A549 (cell line): ENCODE measurements at regions not wholly inside any gene's neighbourhood (a gene's known extent, or its start where the extent isn't known, plus 50 kb on each side); places are given as distances from the start of the nearest gene placed in this dataset.
A peak's percentile ranks its signal among the peaks of the same experiment; 100 is the strongest.

Source experiments
- ATAC-seq, 2 experiments: fragments of 200-7000 bp in 1 of 2; fragments of >200 bp in 1 of 2; cut with Nextera tagmentation in 1 of 2; cut with Tn5 transposase in 1 of 2; 3 replicates each; pipeline versions ENCODE4 v1.8.0 to v1.9.1; 2018 to 2020; ENCODE audit warnings: mild to moderate bottlenecking in 1 of 2, moderate library complexity in 1 of 2
- CTCF ChIA-PET: fragments of 300-600 bp; sonication (Branson Sonifier 250); formaldehyde crosslinking; extraction: SDS; loops from one replicate; lab custom pipeline; 2021; ENCODE audit warnings: antibody characterized with exemption, inconsistent platforms; lab: Yijun Ruan, JAX
- POLR2A ChIA-PET: fragments of 350-600 bp; formaldehyde crosslinking; extraction: SDS; loops from one replicate; lab custom pipeline; 2021; ENCODE audit warnings: antibody characterized with exemption, inconsistent platforms; lab: Yijun Ruan, JAX
- DNase-seq, 2 experiments: peaks; one replicate each; pipeline versions ENCODE4 v3.0.0 to v3.0.0-alpha.2; 2011 to 2016; ENCODE audit warnings: low read depth in 1 of 2, low spot score in 1 of 2
- FAIRE-seq: peaks from 2 replicates; lab custom pipeline; 2011; peaks lifted over from hg19 to GRCh38; lab: Jason Lieb, UNC
- H3K27ac ChIP-seq, 2 experiments: fragments of >200 bp; sonication (Bioruptor Twin); formaldehyde crosslinking; 3 replicates each; pipeline ENCODE4 v1.5.1; 2016 to 2017
- H3K4me1 ChIP-seq: fragments of >200 bp; sonication (Bioruptor Twin); formaldehyde crosslinking; 3 replicates; pipeline ENCODE4 v1.6.1; 2016
- H3K4me2 ChIP-seq: fragments of >200 bp; sonication (Bioruptor Twin); formaldehyde crosslinking; 3 replicates; pipeline ENCODE4 v1.6.1; 2016
- H3K4me3 ChIP-seq: fragments of >200 bp; sonication (Bioruptor Twin); formaldehyde crosslinking; 3 replicates; pipeline ENCODE4 v1.5.1; 2016
- H3K9me3 ChIP-seq: fragments of >200 bp; sonication (Bioruptor Twin); formaldehyde crosslinking; 3 replicates; pipeline ENCODE4 v1.6.1; 2016
- ATOH8 ChIP-seq: fragments of 250-450 bp; sonication (Bioruptor Pico); IDR thresholded peaks from 2 replicates; pipeline ENCODE4 v1.5.0; 2020; ENCODE audit warnings: low read depth, mild to moderate bottlenecking, moderate library complexity
- CBX8 ChIP-seq: fragments of 200-600 bp; sonication (generic); IDR thresholded peaks from 2 replicates; pipeline ENCODE4 v1.6.1; 2016
- ELK1 ChIP-seq: fragments of 150-350 bp; IDR thresholded peaks from 2 replicates; pipeline ENCODE4 v1.6.1; 2014; ENCODE audit warnings: low read depth, mild to moderate bottlenecking, low read length
- FOSB ChIP-seq: fragments of 250-450 bp; sonication (Bioruptor Pico); IDR thresholded peaks from 2 replicates; pipeline ENCODE4 v1.5.0; 2020; ENCODE audit warnings: mild to moderate bottlenecking, moderate library complexity
- HDAC2 ChIP-seq: fragments of 200-600 bp; sonication (generic); IDR thresholded peaks from 2 replicates; pipeline ENCODE4 v1.6.1; 2016
- HEYL ChIP-seq: fragments of 250-450 bp; sonication (Bioruptor Pico); IDR thresholded peaks from 2 replicates; pipeline ENCODE4 v1.8.0; 2021; ENCODE audit warnings: mild to moderate bottlenecking, moderate library complexity
- HOXB13 ChIP-seq: fragments of 250-450 bp; sonication (Bioruptor Pico); IDR thresholded peaks from 2 replicates; pipeline ENCODE4 v1.5.0; 2020; ENCODE audit warnings: low read depth, mild to moderate bottlenecking, moderate library complexity
- HOXB5 ChIP-seq: fragments of 250-450 bp; sonication (Bioruptor Pico); IDR thresholded peaks from 2 replicates; pipeline ENCODE4 v1.5.0; 2020; ENCODE audit warnings: mild to moderate bottlenecking, moderate library complexity
- JUN ChIP-seq, 2 experiments: fragments of >200 bp; sonication (Bioruptor Twin); formaldehyde crosslinking; IDR thresholded peaks; 2 replicates in 1 of 2; 3 replicates in 1 of 2; pipeline ENCODE4 v1.6.1; 2016 to 2017
- KDM1A ChIP-seq: fragments of 200-600 bp; sonication (generic); IDR thresholded peaks from 2 replicates; pipeline ENCODE4 v1.6.1; 2016; ENCODE audit warnings: low read depth, mild to moderate bottlenecking
- MAX ChIP-seq: IDR thresholded peaks from 2 replicates; pipeline ENCODE4 v1.6.1; 2012
- NR3C1 ChIP-seq: fragments of >200 bp; sonication (Bioruptor Twin); formaldehyde crosslinking; IDR thresholded peaks from 3 replicates; pipeline ENCODE4 v1.6.1; 2017
- PHF8 ChIP-seq: fragments of 200-600 bp; sonication (generic); IDR thresholded peaks from 2 replicates; pipeline ENCODE4 v1.6.1; 2016; ENCODE audit warnings: low read depth, mild to moderate bottlenecking, antibody characterized with exemption, moderate library complexity, borderline replicate concordance
- RARB ChIP-seq: fragments of 250-450 bp; sonication (Bioruptor Pico); IDR thresholded peaks from 2 replicates; pipeline ENCODE4 v1.8.0; 2021; ENCODE audit warnings: mild to moderate bottlenecking, moderate library complexity
- RFX5 ChIP-seq: fragments of 450-650 bp; IDR thresholded peaks from 2 replicates; pipeline ENCODE4 v1.7.1; 2014; ENCODE audit warnings: antibody characterized with exemption, mild to moderate bottlenecking, moderate library complexity
- SMC3 ChIP-seq: fragments of >200 bp; sonication (Bioruptor Twin); formaldehyde crosslinking; IDR thresholded peaks from 3 replicates; pipeline ENCODE4 v1.6.1; 2018; ENCODE audit warnings: inconsistent platforms
- TP53 ChIP-seq: fragments of 250-450 bp; sonication (Bioruptor Pico); IDR thresholded peaks from 2 replicates; pipeline ENCODE4 v1.5.0; 2021; ENCODE audit warnings: mild to moderate bottlenecking, moderate library complexity
- USF2 ChIP-seq: fragments of 450-650 bp; IDR thresholded peaks from 2 replicates; pipeline ENCODE4 v1.6.1; 2014; ENCODE audit warnings: antibody characterized with exemption
- WGBS: methylation state at CpG from one replicate; pipeline ENCODE4 v1.1.6; 2017; ENCODE audit errors: missing lambda C conversion rate; 5-methylcytosine and 5-hydroxymethylcytosine counted together

- H3K4me3 ChIP-seq, result no peak overlapping the region
- ChIA-PET POLR2A (no interaction called here), CTCF (no interaction called here)
- H3K9me3 ChIP-seq, result no peaks in the 10 kb centered on the region
- no peak overlapping the region for H3K27ac ChIP-seq
- 36% methylated on average over 4 of the region's 4 CpGs for WGBS
- no peak for TF ChIP-seq RARB
- no peak for TF ChIP-seq ATOH8 (CRISPR knock-in tag)
- TF ChIP-seq RFX5, result no peak
- H3K4me2 ChIP-seq, result no peak overlapping the region
- H3K4me1 ChIP-seq, result peaks cover 8% of the 10 kb centered on the region
- FAIRE-seq, result no peak
- no peak for ATAC-seq
- DNase-seq, result no peak
Measured at GRCh38 chr15:70309716-70310115, 212.0 kb upstream of the TLE3 start.

- Histone ChIP-seq H3K4me1 (peaks cover 8% of the 10 kb centered on the region), H3K27ac (no peak overlapping the region), H3K4me2 (peak overlapping the region; percentile 54; the same call in 1 of the 3 replicates), H3K4me3 (no peak overlapping the region), H3K9me3 (no peaks in the 10 kb centered on the region)
- ChIA-PET POLR2A (no interaction called here), CTCF (no interaction called here)
- ATAC-seq (no peak), FAIRE-seq (no peak), DNase-seq (no peak)
- 70% methylated on average over 9 of the region's 9 CpGs for WGBS
- TF ChIP-seq CBX8, result no peak
- TF ChIP-seq MAX, result no peak
- TF ChIP-seq HEYL (CRISPR knock-in tag), result no peak
- no peak for TF ChIP-seq KDM1A
- TF ChIP-seq JUN (IDR thresholded peaks at IDR 0.05), result no peak
- TF ChIP-seq SMC3, result no peak
- no peak for TF ChIP-seq NR3C1
- TF ChIP-seq PHF8, result no peak
- no peak for TF ChIP-seq USF2
- no peak for TF ChIP-seq FOSB (CRISPR knock-in tag)
- no peak for TF ChIP-seq ELK1
- no peak for TF ChIP-seq HOXB5
Measured at GRCh38 chr15:70308735-70309434, 211.2 kb upstream of the TLE3 start.

GRCh38 chr15:70308011-70308734 lies 210.5 kb upstream of the TLE3 start:
- WGBS, result 6% methylated on average over 4 of the region's 4 CpGs
- peak; percentile 44 to 51; a peak in 3 of 6 replicates for ATAC-seq
- TF ChIP-seq HDAC2 (no peak), HOXB5 (no peak), TP53 (CRISPR knock-in tag) (no peak), HOXB13 (no peak), HEYL (CRISPR knock-in tag) (no peak)
- Histone ChIP-seq H3K4me2 (peak overlapping the region; percentile 54), H3K4me3 (no peak overlapping the region), H3K27ac (no peak overlapping the region), H3K9me3 (no peaks in the 10 kb centered on the region), H3K4me1 (peaks cover 8% of the 10 kb centered on the region)
- DNase-seq, result peak; percentile 28 to 38
- ChIA-PET CTCF (interaction anchor here (0.6 to 1.0 kb wide), 3 partner anchors 14 to 786 kb away, joined by 3 to 4 read pairs (median 3); no protein-coding TSS in a partner anchor), POLR2A (no interaction called here)
- FAIRE-seq, result no peak
